ENCODE measurements at regions not wholly inside any gene's neighbourhood (a gene's known extent, or its start where the extent isn't known, plus 50 kb on each side); places are given as distances from the start of the nearest gene placed in this dataset.

DNA sequence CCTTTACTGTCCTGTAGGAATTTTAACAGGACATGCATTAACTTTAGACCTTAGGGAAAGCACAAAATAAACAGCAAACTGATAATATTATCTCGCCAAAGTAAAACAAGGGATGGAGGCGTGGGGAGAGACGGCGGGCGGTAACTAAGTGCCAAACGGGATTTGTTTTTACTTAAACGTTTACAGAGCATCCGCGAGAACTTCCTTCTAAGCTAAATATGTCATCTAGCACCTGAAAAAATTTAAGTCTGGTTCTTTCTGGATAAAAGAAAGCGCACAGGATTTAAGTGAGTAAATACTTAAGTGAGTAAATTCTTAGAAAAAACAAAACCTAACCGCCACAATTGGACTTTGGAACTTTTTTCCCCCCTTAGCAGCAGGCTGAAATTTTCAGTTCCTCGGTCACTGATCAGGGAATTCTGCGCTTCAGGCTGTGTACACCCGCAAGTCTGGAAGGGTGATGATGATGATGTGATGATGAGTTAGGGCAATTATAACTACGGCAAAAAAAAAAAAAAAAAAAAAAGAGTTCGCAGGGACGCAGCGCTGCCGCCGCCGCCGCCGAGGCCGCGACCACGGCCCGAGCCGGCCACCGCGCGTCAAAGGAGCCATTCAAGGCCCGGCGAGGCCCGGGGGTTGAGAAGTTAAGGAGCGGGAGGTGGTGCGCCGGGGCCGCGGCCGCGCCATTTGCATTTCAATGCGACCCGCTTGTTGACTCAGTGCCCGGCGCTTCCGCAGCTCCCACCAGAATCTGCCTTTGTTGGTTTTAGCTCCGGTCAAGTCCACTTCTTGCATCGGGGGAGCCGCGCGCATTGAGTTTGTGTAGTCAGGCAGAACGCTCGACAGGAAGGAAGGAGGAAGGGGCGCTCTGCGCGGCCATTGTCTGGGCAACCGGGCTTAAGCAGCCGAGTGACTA, 108.8 kb downstream of the SPRY1 start:
- no peaks in the 10 kb centered on the region for H3K27me3 ChIP-seq (ENCODE audit: control insufficient read depth, insufficient read depth, low read length)
- no peaks in the 10 kb centered on the region for H3K36me3 ChIP-seq (ENCODE audit: control insufficient read depth, insufficient read depth, low read length)
- no peak overlapping the region for H3K9ac ChIP-seq (ENCODE audit: low read length)
- H3K4me1 ChIP-seq (ENCODE audit: control insufficient read depth, insufficient read depth, low read length): no peaks in the 10 kb centered on the region
- peak overlapping the region; percentile 38 for H3K27ac ChIP-seq (ENCODE audit: low read depth, low read length)
- H3K4me3 ChIP-seq (ENCODE audit: low read length): peak overlapping the region; percentile 72

DNA sequence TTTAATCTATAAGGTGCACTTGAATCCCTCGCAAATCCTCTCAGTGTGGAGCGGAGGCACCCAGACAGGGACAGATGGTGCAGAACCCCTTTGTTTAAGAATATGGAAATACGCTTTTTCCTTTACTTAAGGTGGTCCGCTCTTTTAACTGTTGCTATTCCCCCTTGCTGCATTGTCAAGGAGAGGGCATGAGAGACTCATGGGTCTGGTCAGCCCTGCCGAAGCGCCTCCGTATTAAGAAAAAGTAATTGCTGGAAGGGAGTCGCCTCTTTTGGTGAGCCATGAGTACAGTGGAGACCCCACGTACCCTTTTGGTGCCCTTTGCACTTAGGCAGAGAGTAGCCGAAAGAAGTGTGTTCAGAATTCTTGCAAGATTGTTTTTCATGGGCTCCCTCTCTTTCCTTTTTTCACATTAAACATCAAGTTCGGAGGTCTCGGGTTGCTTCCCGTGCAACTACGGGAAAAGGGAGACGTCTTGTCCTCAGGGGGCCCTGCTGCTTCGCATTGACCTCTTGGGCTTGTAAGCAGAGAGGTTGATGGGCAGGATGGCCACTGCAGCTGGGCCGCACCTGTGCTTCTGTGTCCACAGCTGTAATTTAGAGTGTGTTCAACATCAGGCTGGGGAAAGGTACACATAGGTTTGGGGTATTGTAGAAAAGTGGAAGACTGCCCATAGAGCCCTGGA, 109.6 kb downstream of the SPRY1 start:
- Histone ChIP-seq H3K27ac (ENCODE audit: low read depth, low read length) (peak overlapping the region; percentile 38), H3K9ac (ENCODE audit: low read length) (no peak overlapping the region), H3K4me3 (ENCODE audit: low read length) (peak overlapping the region; percentile 72), H3K4me1 (ENCODE audit: control insufficient read depth, insufficient read depth, low read length) (no peaks in the 10 kb centered on the region), H3K27me3 (ENCODE audit: control insufficient read depth, insufficient read depth, low read length) (no peaks in the 10 kb centered on the region), H3K36me3 (ENCODE audit: control insufficient read depth, insufficient read depth, low read length) (no peaks in the 10 kb centered on the region)

DNA sequence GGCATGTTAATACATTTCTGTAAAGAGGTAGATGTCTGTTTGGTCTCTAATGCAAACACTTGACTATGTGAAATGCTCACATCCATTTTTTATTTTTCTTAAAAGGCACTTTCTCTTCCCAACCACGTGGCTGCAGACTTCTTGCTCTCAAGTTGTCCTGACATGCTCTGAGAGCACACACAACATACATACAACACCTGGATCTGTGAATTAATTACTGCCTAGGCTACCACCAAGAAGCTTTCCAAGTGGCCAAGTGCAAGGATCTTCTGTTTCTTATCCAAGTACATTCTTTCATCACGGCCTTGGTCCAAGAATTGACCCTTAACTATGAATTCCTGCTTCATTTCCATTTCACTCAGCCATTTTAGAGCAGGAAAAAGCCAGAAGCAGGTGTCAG, 110.8 kb downstream of the SPRY1 start:
- no peaks in the 10 kb centered on the region for H3K36me3 ChIP-seq (ENCODE audit: control insufficient read depth, insufficient read depth, low read length)

DNA sequence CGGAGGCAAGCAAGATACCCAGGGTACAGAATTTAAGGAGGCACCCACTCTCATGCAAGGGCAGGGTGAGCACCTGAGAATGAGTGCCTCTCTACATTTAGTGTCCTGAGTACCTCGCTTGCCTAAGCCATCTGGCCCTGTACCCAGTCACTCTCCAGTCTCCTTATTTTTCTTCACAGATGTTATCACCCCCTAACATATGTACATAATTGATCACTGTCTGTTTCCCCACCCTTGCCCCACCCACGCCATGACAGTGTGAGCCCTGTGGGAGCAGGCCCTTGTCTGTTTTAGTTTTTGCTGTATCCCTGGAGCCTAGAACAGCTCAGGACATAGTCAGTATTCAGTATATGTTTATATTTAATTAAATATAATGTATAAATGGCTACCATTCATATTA, 113.6 kb downstream of the SPRY1 start:
- Histone ChIP-seq H3K4me1 (ENCODE audit: control insufficient read depth, insufficient read depth, low read length) (no peaks in the 10 kb centered on the region), H3K9ac (ENCODE audit: low read length) (no peak overlapping the region), H3K36me3 (ENCODE audit: control insufficient read depth, insufficient read depth, low read length) (no peaks in the 10 kb centered on the region), H3K27me3 (ENCODE audit: control insufficient read depth, insufficient read depth, low read length) (no peaks in the 10 kb centered on the region), H3K27ac (ENCODE audit: low read depth, low read length) (no peak overlapping the region), H3K4me3 (ENCODE audit: low read length) (no peak overlapping the region)

More for the DNA sequence above, 110.8 kb downstream of the SPRY1 start:
- no peaks in the 10 kb centered on the region for H3K27me3 ChIP-seq (ENCODE audit: control insufficient read depth, insufficient read depth, low read length)
- H3K4me3 ChIP-seq (ENCODE audit: low read length): no peak overlapping the region
- H3K27ac ChIP-seq (ENCODE audit: low read depth, low read length): no peak overlapping the region
- H3K9ac ChIP-seq (ENCODE audit: low read length): no peak overlapping the region
- no peaks in the 10 kb centered on the region for H3K4me1 ChIP-seq (ENCODE audit: control insufficient read depth, insufficient read depth, low read length)

DNA sequence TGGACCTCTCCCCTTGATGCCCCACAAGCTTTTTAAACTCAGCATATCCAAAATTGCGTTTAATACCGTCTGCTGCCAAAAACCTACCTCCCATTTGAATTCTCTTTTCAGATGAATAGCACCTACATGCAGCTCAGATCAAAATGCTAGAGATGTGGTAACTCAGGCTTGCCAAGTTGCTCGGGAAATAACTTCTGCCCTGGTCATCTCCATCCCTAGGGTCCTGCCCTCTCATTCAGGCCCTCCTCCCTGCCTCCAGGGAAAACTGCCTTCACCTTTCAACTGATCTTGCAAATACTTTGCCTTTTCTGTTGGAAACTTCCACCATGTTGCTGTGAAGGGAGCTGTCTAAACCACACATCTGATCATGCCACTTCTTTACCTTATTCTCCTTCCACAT, 114.1 kb downstream of the SPRY1 start:
- Histone ChIP-seq H3K4me3 (ENCODE audit: low read length) (no peak overlapping the region), H3K4me1 (ENCODE audit: control insufficient read depth, insufficient read depth, low read length) (no peaks in the 10 kb centered on the region), H3K36me3 (ENCODE audit: control insufficient read depth, insufficient read depth, low read length) (no peaks in the 10 kb centered on the region), H3K9ac (ENCODE audit: low read length) (no peak overlapping the region), H3K27ac (ENCODE audit: low read depth, low read length) (no peak overlapping the region), H3K27me3 (ENCODE audit: control insufficient read depth, insufficient read depth, low read length) (no peaks in the 10 kb centered on the region)

DNA sequence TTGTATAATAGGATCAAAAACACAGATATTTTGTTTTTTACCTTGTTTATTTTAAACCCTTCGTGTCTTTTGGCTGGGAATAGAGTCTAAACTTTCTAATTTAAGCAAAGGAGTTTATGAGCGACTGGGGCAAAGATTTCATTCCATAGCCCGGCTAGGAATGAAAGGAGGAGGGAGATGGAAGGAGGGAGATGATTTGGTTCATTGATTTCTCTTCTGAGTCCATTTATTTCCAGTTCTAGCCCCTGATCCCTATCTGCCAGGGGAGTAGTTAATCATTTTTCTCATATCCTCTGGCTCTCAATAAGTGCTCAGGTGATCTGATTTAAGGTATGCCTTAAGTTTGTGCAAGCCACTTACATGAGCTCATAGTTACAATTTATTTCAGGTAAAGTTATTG, 120.0 kb downstream of the SPRY1 start:
- Histone ChIP-seq H3K4me3 (ENCODE audit: low read length) (no peak overlapping the region), H3K36me3 (ENCODE audit: control insufficient read depth, insufficient read depth, low read length) (no peaks in the 10 kb centered on the region), H3K4me1 (ENCODE audit: control insufficient read depth, insufficient read depth, low read length) (no peaks in the 10 kb centered on the region), H3K27me3 (ENCODE audit: control insufficient read depth, insufficient read depth, low read length) (no peaks in the 10 kb centered on the region), H3K27ac (ENCODE audit: low read depth, low read length) (no peak overlapping the region), H3K9ac (ENCODE audit: low read length) (no peak overlapping the region)

DNA sequence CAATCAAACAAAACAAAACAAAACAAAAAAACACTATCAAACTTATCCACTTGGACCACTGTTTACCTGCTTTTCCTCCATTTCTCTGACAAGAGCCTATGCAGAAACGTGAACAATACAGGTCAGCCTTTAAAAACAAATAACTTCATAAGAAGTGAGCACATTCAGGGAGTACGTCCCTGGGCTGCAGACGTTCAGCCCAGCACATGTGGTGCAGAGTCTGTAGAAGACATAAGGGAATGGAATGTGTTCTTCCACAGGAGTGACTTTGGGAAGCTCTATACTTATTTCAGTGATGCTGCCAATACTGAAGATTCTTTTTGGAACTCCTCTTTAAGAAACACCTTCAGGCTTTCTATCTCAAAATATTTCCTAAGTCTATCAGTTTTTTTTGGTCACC, 120.6 kb downstream of the SPRY1 start:
- no peak overlapping the region for H3K9ac ChIP-seq (ENCODE audit: low read length)
- no peaks in the 10 kb centered on the region for H3K4me1 ChIP-seq (ENCODE audit: control insufficient read depth, insufficient read depth, low read length)
- no peak overlapping the region for H3K4me3 ChIP-seq (ENCODE audit: low read length)
- H3K27ac ChIP-seq (ENCODE audit: low read depth, low read length): no peak overlapping the region
- no peaks in the 10 kb centered on the region for H3K27me3 ChIP-seq (ENCODE audit: control insufficient read depth, insufficient read depth, low read length)
- H3K36me3 ChIP-seq (ENCODE audit: control insufficient read depth, insufficient read depth, low read length): no peaks in the 10 kb centered on the region

DNA sequence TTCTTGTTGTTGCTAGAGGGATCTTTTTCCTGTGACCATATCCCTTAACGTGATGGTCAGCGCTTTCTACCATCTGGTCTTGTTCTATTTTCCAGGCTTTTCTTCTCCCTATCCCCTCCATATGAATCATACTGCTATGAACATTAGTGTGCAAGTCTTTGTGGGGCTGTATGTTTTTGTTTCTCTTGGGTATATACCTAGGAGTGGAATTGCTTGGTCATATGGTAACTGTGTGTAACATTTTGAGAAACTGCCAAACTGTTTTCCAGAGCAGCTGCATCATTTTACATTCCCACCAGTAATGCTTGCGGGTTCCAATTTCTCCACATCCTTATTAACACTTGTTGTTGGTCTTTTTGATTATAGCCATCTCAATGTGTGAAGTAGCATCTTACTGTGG, 121.4 kb downstream of the SPRY1 start:
- Histone ChIP-seq H3K9ac (ENCODE audit: low read length) (no peak overlapping the region), H3K27me3 (ENCODE audit: control insufficient read depth, insufficient read depth, low read length) (no peaks in the 10 kb centered on the region), H3K27ac (ENCODE audit: low read depth, low read length) (no peak overlapping the region), H3K36me3 (ENCODE audit: control insufficient read depth, insufficient read depth, low read length) (no peaks in the 10 kb centered on the region), H3K4me3 (ENCODE audit: low read length) (no peak overlapping the region), H3K4me1 (ENCODE audit: control insufficient read depth, insufficient read depth, low read length) (no peaks in the 10 kb centered on the region)

DNA sequence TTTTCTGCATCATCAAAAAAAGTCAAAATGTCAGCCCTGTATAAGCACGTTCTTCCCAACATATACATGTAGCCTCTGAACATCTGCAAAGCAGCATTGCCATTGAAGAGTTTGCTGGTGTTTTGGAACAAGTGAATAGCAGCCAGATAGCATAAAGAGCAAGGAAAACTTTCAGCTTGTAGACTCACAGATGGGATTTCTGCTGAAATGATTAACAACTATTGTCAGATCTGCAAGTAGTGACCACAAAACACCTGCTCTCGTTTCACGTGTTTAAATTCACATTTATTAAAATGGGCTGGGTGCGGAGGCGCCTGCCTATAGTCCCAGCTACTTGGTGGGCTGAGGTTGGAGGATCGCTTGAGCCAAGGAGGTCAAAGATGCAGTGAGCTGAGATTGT, 123.7 kb downstream of the SPRY1 start:
- Histone ChIP-seq H3K4me1 (ENCODE audit: control insufficient read depth, insufficient read depth, low read length) (no peaks in the 10 kb centered on the region), H3K27ac (ENCODE audit: low read depth, low read length) (no peak overlapping the region), H3K9ac (ENCODE audit: low read length) (no peak overlapping the region), H3K4me3 (ENCODE audit: low read length) (no peak overlapping the region), H3K27me3 (ENCODE audit: control insufficient read depth, insufficient read depth, low read length) (no peaks in the 10 kb centered on the region), H3K36me3 (ENCODE audit: control insufficient read depth, insufficient read depth, low read length) (no peaks in the 10 kb centered on the region)

DNA sequence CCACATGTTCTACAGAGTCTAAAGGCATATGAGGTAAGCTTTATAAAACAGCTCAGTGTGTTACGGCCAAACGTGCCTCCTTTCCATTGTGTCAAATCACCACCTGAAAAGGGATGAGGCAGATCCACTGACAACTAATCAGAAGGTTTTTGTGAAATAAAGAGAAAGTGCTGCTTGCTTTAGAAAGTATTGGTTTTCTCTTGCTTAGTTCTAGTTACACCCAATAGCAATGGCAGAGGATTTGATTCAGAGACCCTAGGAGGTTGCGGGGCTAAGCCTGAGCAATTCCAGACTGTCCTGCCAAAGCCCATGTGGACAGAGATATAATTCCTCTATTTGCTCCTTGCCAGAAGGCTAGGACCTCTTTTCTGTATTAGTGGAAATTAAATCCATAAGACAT, 125.5 kb downstream of the SPRY1 start:
- no peaks in the 10 kb centered on the region for H3K27me3 ChIP-seq (ENCODE audit: control insufficient read depth, insufficient read depth, low read length)
- no peak overlapping the region for H3K4me3 ChIP-seq (ENCODE audit: low read length)
- no peaks in the 10 kb centered on the region for H3K36me3 ChIP-seq (ENCODE audit: control insufficient read depth, insufficient read depth, low read length)
- H3K27ac ChIP-seq (ENCODE audit: low read depth, low read length): no peak overlapping the region
- H3K4me1 ChIP-seq (ENCODE audit: control insufficient read depth, insufficient read depth, low read length): no peaks in the 10 kb centered on the region
- H3K9ac ChIP-seq (ENCODE audit: low read length): no peak overlapping the region

DNA sequence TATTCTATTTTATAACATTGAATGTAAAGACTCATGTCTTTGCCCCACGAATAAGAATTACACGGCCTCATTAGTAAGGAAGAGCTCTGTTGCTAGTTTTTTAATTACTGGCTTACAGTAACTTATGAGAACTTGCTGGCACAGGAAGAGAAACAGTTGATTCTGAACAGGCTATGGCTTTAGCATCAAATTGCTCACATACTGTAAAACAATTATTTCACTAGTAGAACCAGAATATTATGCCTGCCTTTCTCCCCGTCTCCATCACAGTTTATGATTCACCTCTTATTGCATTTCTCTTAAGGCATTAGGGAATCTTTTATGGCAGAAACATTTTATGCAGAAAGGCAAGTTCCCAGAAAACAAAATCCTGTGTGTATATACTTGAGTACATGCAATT, 126.1 kb downstream of the SPRY1 start:
- Histone ChIP-seq H3K9ac (ENCODE audit: low read length) (no peak overlapping the region), H3K4me3 (ENCODE audit: low read length) (no peak overlapping the region), H3K27ac (ENCODE audit: low read depth, low read length) (no peak overlapping the region), H3K36me3 (ENCODE audit: control insufficient read depth, insufficient read depth, low read length) (no peaks in the 10 kb centered on the region), H3K4me1 (ENCODE audit: control insufficient read depth, insufficient read depth, low read length) (no peaks in the 10 kb centered on the region), H3K27me3 (ENCODE audit: control insufficient read depth, insufficient read depth, low read length) (no peaks in the 10 kb centered on the region)

DNA sequence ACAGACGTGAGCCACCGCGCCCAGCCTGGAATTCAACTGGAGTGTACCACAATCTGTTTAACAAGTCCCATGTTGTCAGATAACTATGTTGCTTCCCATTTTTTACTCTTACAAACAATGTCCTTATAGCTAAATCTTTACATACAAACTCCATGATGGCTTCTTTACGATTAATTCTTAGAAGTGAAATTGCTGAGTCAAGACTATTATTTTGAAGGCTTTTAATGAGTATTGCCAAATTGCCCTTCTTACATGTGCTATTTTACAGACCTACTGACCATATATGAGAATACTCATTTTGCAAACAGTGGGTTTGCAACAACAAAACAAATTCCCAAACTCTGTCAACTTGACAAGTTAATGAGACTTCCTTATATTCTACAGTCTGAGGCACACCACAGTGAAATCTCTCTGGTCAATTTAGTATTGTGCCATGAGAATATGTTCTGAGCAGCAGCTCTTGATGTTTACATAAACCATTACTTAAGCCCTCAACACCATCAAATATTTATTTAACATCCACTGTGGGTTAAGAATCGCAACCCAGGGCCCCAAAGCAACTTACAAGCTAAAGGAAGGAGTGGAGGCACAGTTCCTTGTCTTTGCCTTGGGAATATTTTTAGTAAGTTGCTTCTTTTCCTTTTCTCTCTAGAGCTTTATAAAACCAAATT, 128.5 kb downstream of the SPRY1 start:
- Histone ChIP-seq H3K27ac (ENCODE audit: low read depth, low read length) (no peak overlapping the region), H3K27me3 (ENCODE audit: control insufficient read depth, insufficient read depth, low read length) (no peaks in the 10 kb centered on the region), H3K4me3 (ENCODE audit: low read length) (no peak overlapping the region), H3K4me1 (ENCODE audit: control insufficient read depth, insufficient read depth, low read length) (no peaks in the 10 kb centered on the region), H3K9ac (ENCODE audit: low read length) (no peak overlapping the region), H3K36me3 (ENCODE audit: control insufficient read depth, insufficient read depth, low read length) (no peaks in the 10 kb centered on the region)
